Activated naive CD4-positive, alpha-beta T cell treated with anti-CD3 and anti-CD28 coated beads, Interleukin-2, amount 10 ng/mL, durations not matched to agents 7 days and 5 days (primary cell): ENCODE measurements at regions not wholly inside any gene's neighbourhood (a gene's known extent, or its start where the extent isn't known, plus 50 kb on each side); places are given as distances from the start of the nearest gene placed in this dataset.
"Not testable (repeated sequence)": the region's sequence is repeated elsewhere in the genome, so short reads cannot be mapped to it uniquely, and the experiment has no call there.

Source experiments
- CTCF ChIA-PET: fragments of 350-600 bp; sonication (Branson Sonifier 250); formaldehyde crosslinking; loops from one replicate; lab custom pipeline; 2021; ENCODE audit warnings: antibody characterized with exemption; lab: Charles Lee
- DNase-seq: peaks from one replicate; pipeline ENCODE4 v3.0.0-alpha.2; 2020
- H3K27ac Mint-ChIP-seq: one replicate; pipeline ENCODE4 v1.8.0; 2021; ENCODE audit warnings: mild to moderate bottlenecking, moderate library complexity, mixed read lengths
- H3K27me3 Mint-ChIP-seq: one replicate; pipeline ENCODE4 v1.8.0; 2021; ENCODE audit warnings: mild to moderate bottlenecking, mixed read lengths
- H3K36me3 Mint-ChIP-seq: one replicate; pipeline ENCODE4 v1.8.0; 2021; ENCODE audit warnings: mixed read lengths
- H3K4me1 Mint-ChIP-seq: one replicate; pipeline ENCODE4 v1.8.0; 2021; ENCODE audit warnings: mixed read lengths
- H3K4me3 Mint-ChIP-seq: one replicate; pipeline ENCODE4 v1.8.0; 2021; ENCODE audit warnings: mild to moderate bottlenecking, moderate library complexity, mixed read lengths
- H3K9me3 Mint-ChIP-seq: one replicate; pipeline ENCODE4 v1.8.0; 2021; ENCODE audit warnings: mixed read lengths

DNA sequence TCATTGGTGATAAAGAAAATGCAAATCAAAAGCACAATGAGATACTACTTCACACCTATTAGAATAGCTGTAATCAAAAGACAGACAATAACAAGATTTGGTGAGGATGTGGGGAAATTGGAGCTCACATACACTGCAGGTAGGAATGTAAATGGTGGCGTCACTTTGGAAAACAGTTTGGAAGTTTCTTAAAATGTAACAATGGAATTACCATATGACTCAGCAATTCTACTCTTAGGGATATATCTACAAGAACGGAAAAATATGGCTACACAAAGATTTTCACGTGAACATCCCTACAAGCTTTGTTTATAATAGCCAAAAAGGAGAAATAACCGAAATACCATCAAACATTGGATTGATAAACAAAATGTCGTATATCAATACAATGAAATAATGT, 270.4 kb downstream of the DOK5 start:
- no peaks in the 10 kb centered on the region for H3K36me3 Mint-ChIP-seq
- CTCF ChIA-PET = no interaction called here
- H3K4me1 Mint-ChIP-seq = no peaks in the 10 kb centered on the region
- no peak overlapping the region for H3K4me3 Mint-ChIP-seq
- no peaks in the 10 kb centered on the region for H3K9me3 Mint-ChIP-seq
- no peak overlapping the region for H3K27ac Mint-ChIP-seq
- no peaks in the 10 kb centered on the region for H3K27me3 Mint-ChIP-seq
- no peak for DNase-seq

DNA sequence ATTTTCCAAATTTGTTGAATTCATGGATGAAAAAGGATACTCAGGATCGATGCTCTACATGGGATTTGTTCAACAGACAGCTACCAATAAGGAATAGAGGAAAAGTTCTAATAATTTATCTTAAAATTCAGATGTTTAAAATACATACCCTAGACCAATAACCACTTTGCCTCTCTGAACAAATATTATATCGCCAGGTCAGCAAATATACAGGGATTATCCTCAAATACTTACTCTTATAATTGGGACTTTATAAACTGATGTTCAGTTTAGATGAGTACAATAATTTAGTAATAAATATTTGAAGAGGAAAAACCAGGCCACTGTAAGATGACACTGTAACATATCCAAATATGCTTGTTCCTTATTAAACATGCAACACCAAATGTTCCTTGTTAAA, 268.7 kb downstream of the DOK5 start:
- CTCF ChIA-PET = no interaction called here
- Mint-ChIP-seq H3K4me3 (no peak overlapping the region), H3K36me3 (no peaks in the 10 kb centered on the region), H3K4me1 (no peaks in the 10 kb centered on the region), H3K27me3 (no peaks in the 10 kb centered on the region), H3K27ac (no peak overlapping the region), H3K9me3 (no peaks in the 10 kb centered on the region)
- DNase-seq = no peak

- Mint-ChIP-seq H3K9me3 (no peaks in the 10 kb centered on the region), H3K27me3 (no peaks in the 10 kb centered on the region), H3K4me3 (no peak overlapping the region), H3K36me3 (no peaks in the 10 kb centered on the region), H3K27ac (no peak overlapping the region), H3K4me1 (no peaks in the 10 kb centered on the region)
- CTCF ChIA-PET = no interaction called here
- no peak for DNase-seq
These were observed 266.8 kb downstream of the DOK5 start for GRCh38 chr20:54742193-54742592.

DNA sequence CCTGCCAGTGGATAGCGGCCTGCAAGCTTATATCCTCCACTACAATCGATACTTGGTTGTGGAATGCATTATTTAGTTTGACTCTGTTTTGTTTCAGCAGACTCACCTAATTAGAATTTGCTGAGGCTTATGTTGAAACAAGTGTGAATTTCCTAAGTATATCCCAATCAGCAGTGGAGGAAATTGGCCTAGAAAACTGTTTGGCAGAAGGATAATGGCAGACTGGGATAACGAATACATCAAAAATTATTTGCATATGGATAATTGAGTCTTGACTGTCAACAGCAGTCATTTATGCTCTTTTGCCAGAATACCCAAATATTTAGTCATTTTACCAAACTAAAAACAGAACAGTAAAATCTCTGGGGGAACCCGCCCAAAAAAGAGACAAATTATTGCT, 261.0 kb downstream of the DOK5 start:
- CTCF ChIA-PET = no interaction called here
- H3K27ac Mint-ChIP-seq = no peak overlapping the region
- no peaks in the 10 kb centered on the region for H3K9me3 Mint-ChIP-seq
- H3K4me3 Mint-ChIP-seq = no peak overlapping the region
- no peaks in the 10 kb centered on the region for H3K27me3 Mint-ChIP-seq
- DNase-seq = no peak
- H3K36me3 Mint-ChIP-seq = no peaks in the 10 kb centered on the region
- H3K4me1 Mint-ChIP-seq = no peaks in the 10 kb centered on the region

GRCh38 chr20:54733687-54734086, 258.3 kb downstream of the DOK5 start:
- Mint-ChIP-seq H3K9me3 (no peaks in the 10 kb centered on the region), H3K27me3 (no peaks in the 10 kb centered on the region), H3K36me3 (no peaks in the 10 kb centered on the region), H3K4me3 (no peak overlapping the region), H3K27ac (no peak overlapping the region), H3K4me1 (no peaks in the 10 kb centered on the region)
- CTCF ChIA-PET = no interaction called here
- no peak for DNase-seq

- CTCF ChIA-PET = no interaction called here
- no peaks in the 10 kb centered on the region for H3K27me3 Mint-ChIP-seq
These were observed 252.1 kb downstream of the DOK5 start for GRCh38 chr20:54727490-54727889.

GRCh38 chr20:54726687-54727300, 251.4 kb downstream of the DOK5 start:
- Mint-ChIP-seq H3K4me1 (no peaks in the 10 kb centered on the region), H3K36me3 (no peaks in the 10 kb centered on the region), H3K4me3 (no peak overlapping the region), H3K27ac (no peak overlapping the region), H3K9me3 (no peaks in the 10 kb centered on the region), H3K27me3 (no peaks in the 10 kb centered on the region)
- CTCF ChIA-PET = no interaction called here
- no peak for DNase-seq

More at GRCh38 chr20:54727490-54727889, 252.1 kb downstream of the DOK5 start:
- Mint-ChIP-seq H3K27ac (no peak overlapping the region), H3K4me3 (no peak overlapping the region), H3K4me1 (no peaks in the 10 kb centered on the region), H3K9me3 (no peaks in the 10 kb centered on the region), H3K36me3 (no peaks in the 10 kb centered on the region)
- DNase-seq = no peak

DNA sequence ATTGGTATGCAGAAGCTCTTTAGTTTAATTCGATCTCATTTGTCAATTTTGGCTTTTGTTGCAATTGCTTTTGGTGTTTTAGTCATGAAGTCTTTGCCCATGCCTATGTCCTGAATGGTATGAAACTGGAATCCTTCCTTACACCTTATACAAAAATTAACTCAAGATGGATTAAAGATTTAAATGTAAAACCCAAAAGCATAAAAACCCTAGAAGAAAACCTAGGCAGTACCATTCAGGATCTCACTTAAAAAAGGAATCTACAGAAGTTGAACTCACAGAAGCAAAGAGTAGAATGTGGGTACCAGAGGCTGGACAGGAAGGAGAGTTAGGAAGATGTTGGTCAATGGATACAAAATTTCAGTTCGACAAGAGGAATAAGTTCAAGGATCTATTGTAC, 249.9 kb downstream of the DOK5 start:
- H3K27me3 Mint-ChIP-seq, CTCF ChIA-PET, H3K4me1 Mint-ChIP-seq, DNase-seq, H3K9me3 Mint-ChIP-seq, H3K4me3 Mint-ChIP-seq, H3K36me3 Mint-ChIP-seq, H3K27ac Mint-ChIP-seq: not testable (repeated sequence)

- H3K36me3 Mint-ChIP-seq = no peaks in the 10 kb centered on the region
- no peaks in the 10 kb centered on the region for H3K9me3 Mint-ChIP-seq
- H3K4me1 Mint-ChIP-seq = no peaks in the 10 kb centered on the region
- no peak overlapping the region for H3K27ac Mint-ChIP-seq
- H3K4me3 Mint-ChIP-seq = no peak overlapping the region
- DNase-seq = no peak
- CTCF ChIA-PET = no interaction called here
- H3K27me3 Mint-ChIP-seq = no peaks in the 10 kb centered on the region
These were observed 248.3 kb downstream of the DOK5 start for GRCh38 chr20:54723723-54724122.

- no peak for DNase-seq
- H3K27ac Mint-ChIP-seq = no peak overlapping the region
- no peak overlapping the region for H3K4me3 Mint-ChIP-seq
- no peaks in the 10 kb centered on the region for H3K4me1 Mint-ChIP-seq
- H3K9me3 Mint-ChIP-seq = no peaks in the 10 kb centered on the region
- H3K36me3 Mint-ChIP-seq = no peaks in the 10 kb centered on the region
- CTCF ChIA-PET = interaction anchor here (0.6 kb wide), 1 partner anchor 1805 kb away, joined by 3 read pairs; no protein-coding TSS in a partner anchor
- H3K27me3 Mint-ChIP-seq = no peaks in the 10 kb centered on the region
These were observed 242.6 kb downstream of the DOK5 start for GRCh38 chr20:54717983-54718382.

- H3K27ac Mint-ChIP-seq = no peak overlapping the region
- H3K36me3 Mint-ChIP-seq = no peaks in the 10 kb centered on the region
- no peaks in the 10 kb centered on the region for H3K4me1 Mint-ChIP-seq
- no peak for DNase-seq
- H3K27me3 Mint-ChIP-seq = no peaks in the 10 kb centered on the region
- CTCF ChIA-PET = no interaction called here
- H3K4me3 Mint-ChIP-seq = no peak overlapping the region
- no peaks in the 10 kb centered on the region for H3K9me3 Mint-ChIP-seq
These were observed 241.4 kb downstream of the DOK5 start for GRCh38 chr20:54716790-54717189.

- Mint-ChIP-seq H3K4me3 (no peak overlapping the region), H3K9me3 (no peaks in the 10 kb centered on the region), H3K27me3 (no peaks in the 10 kb centered on the region), H3K27ac (no peak overlapping the region), H3K36me3 (no peaks in the 10 kb centered on the region), H3K4me1 (no peaks in the 10 kb centered on the region)
- DNase-seq = no peak
- CTCF ChIA-PET = no interaction called here
These were observed 240.9 kb downstream of the DOK5 start for GRCh38 chr20:54716174-54716747.

DNA sequence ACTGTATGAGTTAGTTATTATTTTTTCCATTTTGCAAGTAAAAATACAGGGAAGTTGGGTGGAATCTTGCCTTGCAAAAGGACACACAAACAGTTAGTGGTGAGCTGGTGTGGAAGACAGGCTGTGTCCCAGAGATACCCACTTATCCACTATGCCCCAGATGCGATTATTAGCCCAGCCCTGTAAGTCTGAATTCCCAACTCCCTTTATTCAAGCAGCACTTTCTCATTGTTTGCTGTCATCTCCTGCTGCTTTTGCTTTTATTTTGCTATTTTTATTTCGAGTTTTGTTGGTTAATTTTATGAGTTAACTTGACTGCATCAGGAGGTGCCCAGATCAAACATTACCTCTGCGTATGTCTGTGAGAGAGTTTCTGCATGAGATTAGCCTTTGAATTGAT, 239.4 kb downstream of the DOK5 start:
- CTCF ChIA-PET = no interaction called here
- Mint-ChIP-seq H3K9me3 (no peaks in the 10 kb centered on the region), H3K4me3 (no peak overlapping the region)

DNA sequence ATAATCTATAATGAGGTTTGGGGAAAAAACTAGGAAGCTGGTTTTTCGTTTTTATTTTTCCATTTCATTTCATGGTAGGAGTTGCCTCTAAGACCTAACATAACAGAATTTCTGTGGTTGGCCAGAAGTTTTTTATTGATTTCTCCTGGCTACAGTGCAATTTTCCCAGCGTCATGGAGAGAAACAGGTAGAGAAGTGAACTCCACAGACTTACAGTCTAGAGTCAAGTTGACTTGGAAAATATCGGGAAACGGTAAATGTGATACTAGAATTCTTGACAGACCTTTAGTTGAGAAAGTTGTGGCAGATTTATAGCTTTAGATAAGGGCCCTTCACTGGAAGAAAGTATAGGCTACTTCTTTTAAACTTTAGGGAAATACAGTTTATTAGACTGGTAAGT, 238.3 kb downstream of the DOK5 start:
- no peak overlapping the region for H3K4me3 Mint-ChIP-seq
- no peaks in the 10 kb centered on the region for H3K9me3 Mint-ChIP-seq
- H3K4me1 Mint-ChIP-seq = no peaks in the 10 kb centered on the region
- DNase-seq = no peak
- no peaks in the 10 kb centered on the region for H3K36me3 Mint-ChIP-seq
- no peak overlapping the region for H3K27ac Mint-ChIP-seq
- CTCF ChIA-PET = no interaction called here
- no peaks in the 10 kb centered on the region for H3K27me3 Mint-ChIP-seq

More for the DNA sequence above, 239.4 kb downstream of the DOK5 start:
- no peak overlapping the region for H3K27ac Mint-ChIP-seq
- DNase-seq = no peak
- no peaks in the 10 kb centered on the region for H3K36me3 Mint-ChIP-seq
- H3K4me1 Mint-ChIP-seq = no peaks in the 10 kb centered on the region
- H3K27me3 Mint-ChIP-seq = no peaks in the 10 kb centered on the region

DNA sequence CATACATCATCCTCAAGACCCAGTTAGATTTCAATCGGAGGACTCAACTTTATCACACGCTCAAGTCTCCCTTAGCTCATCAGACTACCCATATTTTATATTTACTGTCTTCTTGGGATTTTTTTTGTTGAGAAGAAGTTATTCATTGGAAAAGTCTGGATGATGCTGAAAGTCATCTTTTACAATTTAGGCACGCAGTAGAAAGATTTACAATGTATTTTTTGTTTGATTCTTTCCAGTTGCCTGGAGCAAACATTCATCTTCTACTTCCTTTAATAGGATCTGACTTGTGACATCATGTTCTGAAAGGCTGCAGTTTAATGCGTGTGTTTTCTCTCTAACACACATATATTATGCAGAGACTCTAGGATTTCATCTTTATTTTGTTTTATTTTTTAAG, 235.7 kb downstream of the DOK5 start:
- H3K27ac Mint-ChIP-seq = no peak overlapping the region
- no peaks in the 10 kb centered on the region for H3K9me3 Mint-ChIP-seq
- H3K4me3 Mint-ChIP-seq = no peak overlapping the region
- H3K27me3 Mint-ChIP-seq = no peaks in the 10 kb centered on the region
- H3K4me1 Mint-ChIP-seq = no peaks in the 10 kb centered on the region
- CTCF ChIA-PET = no interaction called here
- no peaks in the 10 kb centered on the region for H3K36me3 Mint-ChIP-seq
- no peak for DNase-seq
